HG02642 (cell line): ENCODE measurements at regions not wholly inside any gene's neighbourhood (a gene's known extent, or its start where the extent isn't known, plus 50 kb on each side); places are given as distances from the start of the nearest gene placed in this dataset.

Experiments
- ATAC-seq: cut with Tn5 transposase; IDR thresholded peaks from one replicate; pipeline ENCODE4 v1.9.1; 2021; ENCODE audit warnings: mild to moderate bottlenecking; ENCODE audit not compliant: unreplicated experiment, poor library complexity

GRCh38 chr4:63528256-63528991 is 880.8 kb downstream of the TECRL start:
- ATAC-seq = no peak

- ATAC-seq = no peak
These were observed 883.0 kb downstream of the TECRL start for GRCh38 chr4:63526251-63526650.

GRCh38 chr4:63524764-63525163 is 884.5 kb downstream of the TECRL start:
- no peak for ATAC-seq

- ATAC-seq = no peak
These were observed 903.4 kb downstream of the TECRL start for GRCh38 chr4:63505714-63506460.

DNA sequence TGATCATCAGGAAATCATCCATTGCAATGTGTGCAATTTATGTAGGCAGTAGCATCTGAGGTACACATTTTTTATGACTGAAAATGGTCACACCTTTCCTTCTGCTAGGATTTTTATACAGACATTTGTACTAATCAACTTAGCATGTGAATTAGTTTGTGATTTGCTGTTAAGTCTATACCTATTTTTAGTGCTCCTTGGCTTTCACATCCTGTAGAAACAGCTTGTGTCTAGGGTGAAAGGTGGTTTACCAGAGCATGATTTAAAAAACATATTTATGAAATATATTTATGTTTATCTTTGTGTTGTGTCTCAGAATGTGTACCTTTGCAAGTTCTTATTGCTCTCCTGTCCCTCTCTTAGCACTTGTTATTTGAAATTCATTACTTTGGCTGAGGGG is 916.0 kb downstream of the TECRL start:
- ATAC-seq = no peak

DNA sequence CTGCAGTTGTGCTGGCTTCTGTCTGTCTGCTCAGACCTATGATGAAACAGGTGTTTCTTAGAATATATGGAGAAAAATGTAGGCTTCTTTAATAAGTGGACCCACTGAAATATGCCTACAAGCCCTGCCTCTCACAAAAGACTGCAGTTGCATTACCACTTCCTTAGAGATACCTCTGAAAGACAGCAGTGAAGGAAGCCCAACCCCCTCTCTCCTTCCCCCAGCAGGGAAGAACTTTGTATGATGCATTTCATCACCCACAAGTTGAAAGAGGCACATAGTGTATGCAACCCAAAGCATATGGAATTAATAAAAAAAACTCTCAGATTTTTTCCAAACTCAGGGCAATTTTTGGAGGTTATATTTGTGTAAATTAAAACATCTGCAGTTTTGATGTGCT is 916.7 kb downstream of the TECRL start:
- no peak for ATAC-seq

DNA sequence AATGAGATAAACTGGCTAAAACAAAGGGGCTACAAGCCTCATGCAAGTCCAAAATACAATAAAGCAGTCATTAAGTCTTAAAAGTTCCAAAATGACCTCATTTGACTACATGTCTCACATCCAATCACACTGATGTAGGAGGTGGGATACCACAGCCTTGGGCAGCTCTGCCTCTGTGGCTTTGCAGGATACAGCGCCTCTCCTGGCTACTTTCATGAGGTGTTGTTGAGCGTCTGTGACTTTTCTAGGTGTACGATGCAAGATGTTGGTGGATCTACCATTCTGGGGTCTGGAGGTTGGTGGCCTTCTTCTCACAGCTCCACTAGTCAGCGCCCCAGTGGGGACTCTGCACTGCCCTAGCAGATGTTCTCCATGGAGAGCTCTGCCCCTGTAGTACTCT is 944.9 kb downstream of the TECRL start:
- ATAC-seq = no peak

DNA sequence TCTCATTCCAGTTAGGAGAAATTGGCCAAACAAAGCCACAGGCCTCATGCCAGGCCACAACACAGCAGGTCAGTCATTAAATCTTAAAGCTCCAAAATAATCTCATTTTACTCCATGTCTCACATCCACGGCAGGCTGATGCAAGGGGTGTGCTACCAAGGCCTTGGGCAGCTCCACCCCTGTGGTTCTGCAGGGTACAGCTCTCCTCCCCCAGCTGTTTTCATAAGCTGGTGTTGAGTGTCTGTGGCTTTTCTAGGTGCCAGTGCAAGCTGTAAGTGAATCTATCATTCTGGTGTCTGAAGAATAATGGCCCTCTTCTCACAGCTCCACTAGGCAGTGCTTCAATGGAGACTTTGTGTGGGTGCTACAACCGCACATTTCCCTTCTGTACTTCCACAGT is 949.2 kb downstream of the TECRL start:
- ATAC-seq = no peak

DNA sequence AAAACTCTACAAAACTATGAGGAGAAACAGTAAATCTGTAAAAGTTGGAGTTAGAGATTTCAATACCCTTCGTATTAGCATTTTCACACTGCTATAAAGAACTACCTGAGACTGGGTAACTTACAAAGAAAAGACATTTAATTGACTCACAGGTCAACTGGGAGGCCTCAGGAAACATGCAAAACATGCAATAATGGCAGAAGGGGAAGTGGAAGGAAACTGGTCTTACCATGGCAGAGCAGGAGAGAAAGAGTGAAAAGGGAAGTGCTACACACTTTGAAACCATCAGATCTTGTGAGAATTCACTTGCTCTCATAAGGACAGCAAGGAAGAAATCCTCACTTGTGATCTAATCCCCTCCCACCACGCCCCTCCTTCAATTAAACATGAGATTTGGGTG is 949.9 kb downstream of the TECRL start:
- no peak for ATAC-seq

GRCh38 chr4:63458010-63458409 is 951.2 kb downstream of the TECRL start:
- no peak for ATAC-seq

DNA sequence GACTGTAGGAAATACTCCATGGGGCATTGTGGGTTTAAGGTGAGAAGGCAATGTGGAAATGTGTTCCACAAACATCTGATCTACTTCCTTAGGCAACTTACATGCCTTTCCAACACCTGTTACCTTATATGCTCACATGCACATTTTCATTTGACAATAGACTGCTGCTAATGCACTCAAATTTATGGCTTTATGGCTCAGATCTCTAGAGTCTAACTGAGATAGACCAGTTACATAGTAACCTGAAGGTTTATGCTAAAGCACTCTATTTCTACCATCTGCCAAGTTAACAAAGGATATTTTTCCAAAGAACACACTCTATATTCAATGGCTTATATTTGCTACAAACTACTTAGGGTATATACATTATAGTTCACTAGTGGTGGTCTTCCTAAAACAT is 969.0 kb downstream of the TECRL start:
- no peak for ATAC-seq

GRCh38 chr4:63430105-63430504 is 979.1 kb downstream of the TECRL start:
- ATAC-seq = no peak

GRCh38 chr4:63396269-63396668 is 1013.0 kb downstream of the TECRL start:
- no peak for ATAC-seq

- ATAC-seq = no peak
These were observed 1015.7 kb downstream of the TECRL start for GRCh38 chr4:63393544-63393943.

DNA sequence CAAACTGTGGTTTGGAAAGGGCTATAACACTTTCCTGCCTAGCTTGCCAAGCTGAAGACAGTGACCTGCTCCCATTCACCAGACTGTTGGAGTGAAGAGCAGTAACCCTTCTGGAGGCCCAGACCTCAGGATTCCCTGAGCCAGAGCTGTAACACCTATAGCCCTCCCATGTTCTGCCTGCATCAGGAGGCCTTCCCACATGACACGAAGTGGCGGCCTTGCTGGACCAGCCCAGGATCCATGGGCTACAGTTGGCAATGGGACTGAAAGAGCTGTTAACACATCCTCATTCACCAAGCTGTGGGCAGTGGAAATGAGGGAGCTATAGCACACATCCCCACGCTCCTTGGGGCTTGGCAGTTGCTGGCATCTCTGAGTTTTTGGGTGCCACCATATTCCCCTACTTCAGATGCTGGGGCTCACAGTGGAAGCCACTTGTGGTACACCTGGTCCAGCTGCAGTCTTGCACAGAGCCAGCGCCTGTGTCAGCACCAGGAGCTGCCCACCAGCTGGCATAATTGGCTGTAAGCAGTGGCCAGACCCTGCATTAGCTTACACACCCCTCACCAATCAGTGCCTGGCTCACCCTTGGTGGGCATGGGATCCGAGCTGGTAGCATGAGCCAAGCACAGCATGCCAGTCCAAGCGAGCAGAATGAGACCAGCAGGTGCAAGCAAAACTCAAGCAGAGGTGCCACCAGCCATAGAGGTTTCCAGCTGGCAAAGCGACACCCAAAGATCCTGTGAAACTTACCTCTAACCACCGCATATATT is 1029.3 kb downstream of the TECRL start:
- ATAC-seq = no peak

GRCh38 chr4:63371001-63371400 is 1038.2 kb downstream of the TECRL start:
- no peak for ATAC-seq

GRCh38 chr4:63361628-63362027 is 1047.6 kb downstream of the TECRL start:
- ATAC-seq = no peak

DNA sequence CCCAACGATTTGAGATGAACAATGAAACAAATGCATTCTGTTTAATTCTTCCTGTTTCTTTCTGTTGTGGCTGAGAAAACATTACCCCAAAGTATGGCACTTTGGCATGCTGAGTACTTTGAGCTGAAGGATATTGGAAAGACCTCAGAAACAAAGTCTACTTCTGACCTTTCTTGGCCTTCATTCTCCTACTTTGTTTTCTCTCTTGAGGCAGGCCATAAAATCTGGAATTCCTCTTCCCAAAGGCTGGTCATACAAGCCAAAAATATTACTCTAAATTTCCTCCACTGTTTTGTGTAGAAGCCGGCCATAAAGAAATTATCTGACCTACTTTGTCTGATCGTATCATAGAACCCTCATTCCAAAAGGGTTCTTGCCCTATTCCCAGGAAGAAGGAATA is 1048.2 kb downstream of the TECRL start:
- no peak for ATAC-seq

DNA sequence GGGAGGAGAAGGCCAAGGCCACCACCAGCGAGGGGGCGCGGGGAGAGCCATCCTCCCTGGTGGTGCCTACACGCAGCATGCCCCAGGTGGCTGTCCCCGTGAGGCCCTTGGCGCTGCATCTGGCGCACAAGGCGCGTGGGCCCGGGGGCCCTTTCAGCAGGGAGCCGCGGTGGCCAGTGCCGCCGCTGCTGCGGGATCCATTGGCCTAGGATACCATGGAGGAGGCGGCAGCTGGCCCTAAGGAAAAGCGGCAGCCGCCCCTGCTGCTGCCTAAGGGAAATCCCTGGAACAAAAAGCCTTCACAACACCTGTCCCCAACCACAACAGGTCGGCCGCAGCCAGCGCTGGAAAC is 1059.6 kb downstream of the TECRL start:
- ATAC-seq = no peak

DNA sequence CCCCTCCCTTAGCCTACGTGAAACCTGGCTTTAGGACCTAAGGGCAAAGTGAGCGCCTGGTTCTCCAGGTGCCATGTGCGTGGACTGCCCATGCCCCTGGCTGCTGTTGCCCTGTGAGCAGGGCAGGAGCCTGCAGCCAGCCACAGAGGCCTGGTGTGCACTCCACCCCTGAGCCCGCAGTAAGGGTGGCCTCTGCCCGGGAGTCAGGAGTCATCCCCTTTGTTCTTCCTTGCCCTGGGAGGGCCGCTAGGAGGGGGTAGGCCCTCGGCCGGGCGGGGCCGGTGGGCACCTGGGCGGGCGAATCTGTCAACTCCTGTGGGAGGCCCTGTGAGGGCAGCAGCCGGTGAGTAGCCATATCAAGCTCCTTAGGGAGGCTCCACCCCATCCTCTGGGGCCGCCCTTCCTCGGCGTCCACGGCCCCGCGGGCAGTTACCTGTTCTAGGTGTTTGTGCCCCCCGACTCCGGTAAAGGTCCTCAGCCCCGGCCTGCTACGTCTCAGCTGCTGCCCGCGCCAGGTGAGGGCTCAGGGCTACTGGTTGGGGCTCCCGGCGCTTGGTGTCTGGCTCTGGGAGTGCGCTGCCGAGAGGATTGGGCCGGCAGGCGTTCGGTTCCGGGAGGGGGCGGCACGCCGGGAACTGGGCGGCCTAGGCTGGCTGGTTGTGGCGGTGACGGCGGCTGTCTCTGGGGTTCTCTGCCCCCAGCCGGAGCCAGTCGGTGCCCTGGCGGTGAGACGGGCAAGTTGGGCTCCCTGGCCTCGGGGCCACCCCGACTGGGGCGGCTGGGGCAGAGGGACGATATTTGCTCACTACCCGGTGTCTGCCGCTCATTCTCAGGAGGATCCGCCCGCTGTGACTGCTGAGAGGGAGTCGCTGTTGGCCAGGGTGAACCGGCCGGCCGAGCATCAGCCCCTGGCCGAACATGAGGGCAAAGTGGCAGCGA is 1060.2 kb downstream of the TECRL start:
- ATAC-seq = no peak
